ENCODE measurements at regions not wholly inside any gene's neighbourhood (a gene's known extent, or its start where the extent isn't known, plus 50 kb on each side); places are given as distances from the start of the nearest gene placed in this dataset.

- TF ChIP-seq CTCF (IDR thresholded peaks at IDR 0.05; ENCODE audit: borderline replicate concordance, extremely low read depth, low read length, poor library complexity, severe bottlenecking) (no peak), EZH2 (IDR thresholded peaks at IDR 0.05; ENCODE audit: borderline replicate concordance, low read depth, low read length, severe bottlenecking) (no peak)
- DNase-seq, result no peak
Measured at GRCh38 chr16:27722207-27722606, 172.3 kb downstream of the KATNIP start.

GRCh38 chr16:27722892-27723450 lies 173.0 kb downstream of the KATNIP start:
- Histone ChIP-seq H3K27ac (ENCODE audit: low read length) (no peak overlapping the region), H3K4me3 (ENCODE audit: low read depth in 1 of 2, low read length in 2 of 2) (no peak overlapping the region), H3K9ac (ENCODE audit: low read depth, low read length) (no peak overlapping the region), H3K27me3 (ENCODE audit: insufficient read depth, low read length, poor library complexity) (no peaks in the 10 kb centered on the region), H3K9me3 (ENCODE audit: insufficient read depth, low read length, severe bottlenecking) (no peaks in the 10 kb centered on the region), H4K20me1 (ENCODE audit: insufficient read depth, low read length) (no peaks in the 10 kb centered on the region), H3K79me2 (ENCODE audit: insufficient read depth, low read length) (no peaks in the 10 kb centered on the region), H3K36me3 (ENCODE audit: insufficient read depth, low read length) (no peaks in the 10 kb centered on the region), H2AFZ (ENCODE audit: low read depth, low read length) (no peak overlapping the region), H3K4me2 (ENCODE audit: insufficient read depth, low read length) (no peak overlapping the region), H3K4me1 (ENCODE audit: insufficient read depth, low read length) (no peaks in the 10 kb centered on the region)
- no peak for TF ChIP-seq CTCF (IDR thresholded peaks at IDR 0.05; ENCODE audit: borderline replicate concordance, extremely low read depth, low read length, poor library complexity, severe bottlenecking)
- no peak for DNase-seq
- ATAC-seq (ENCODE audit: insufficient read depth, low read depth), result no peak

More at GRCh38 chr16:27722207-27722606, 172.3 kb downstream of the KATNIP start:
- H3K27ac ChIP-seq (ENCODE audit: low read length), result no peak overlapping the region
- no peak overlapping the region for H2AFZ ChIP-seq (ENCODE audit: low read depth, low read length)
- H3K27me3 ChIP-seq (ENCODE audit: insufficient read depth, low read length, poor library complexity), result no peaks in the 10 kb centered on the region
- H3K9ac ChIP-seq (ENCODE audit: low read depth, low read length), result no peak overlapping the region
- H3K4me1 ChIP-seq (ENCODE audit: insufficient read depth, low read length), result no peaks in the 10 kb centered on the region
- no peak overlapping the region for H3K4me2 ChIP-seq (ENCODE audit: insufficient read depth, low read length)
- H3K4me3 ChIP-seq (ENCODE audit: low read depth in 1 of 2, low read length in 2 of 2), result no peak overlapping the region
- no peaks in the 10 kb centered on the region for H4K20me1 ChIP-seq (ENCODE audit: insufficient read depth, low read length)
- no peak for ATAC-seq (ENCODE audit: insufficient read depth, low read depth)
- no peaks in the 10 kb centered on the region for H3K36me3 ChIP-seq (ENCODE audit: insufficient read depth, low read length)
- no peaks in the 10 kb centered on the region for H3K79me2 ChIP-seq (ENCODE audit: insufficient read depth, low read length)
- no peaks in the 10 kb centered on the region for H3K9me3 ChIP-seq (ENCODE audit: insufficient read depth, low read length, severe bottlenecking)

- Histone ChIP-seq H3K27me3 (ENCODE audit: insufficient read depth, low read length, poor library complexity) (no peaks in the 10 kb centered on the region), H3K4me1 (ENCODE audit: insufficient read depth, low read length) (no peaks in the 10 kb centered on the region), H3K9me3 (ENCODE audit: insufficient read depth, low read length, severe bottlenecking) (no peaks in the 10 kb centered on the region), H3K36me3 (ENCODE audit: insufficient read depth, low read length) (no peaks in the 10 kb centered on the region), H2AFZ (ENCODE audit: low read depth, low read length) (no peak overlapping the region), H3K9ac (ENCODE audit: low read depth, low read length) (no peak overlapping the region), H3K79me2 (ENCODE audit: insufficient read depth, low read length) (no peaks in the 10 kb centered on the region), H3K4me3 (ENCODE audit: low read depth in 1 of 2, low read length in 2 of 2) (no peak overlapping the region), H4K20me1 (ENCODE audit: insufficient read depth, low read length) (no peaks in the 10 kb centered on the region), H3K4me2 (ENCODE audit: insufficient read depth, low read length) (no peak overlapping the region), H3K27ac (ENCODE audit: low read length) (no peak overlapping the region)
- DNase-seq (no peak), ATAC-seq (ENCODE audit: insufficient read depth, low read depth) (no peak)
- no peak for TF ChIP-seq CTCF (IDR thresholded peaks at IDR 0.05; ENCODE audit: borderline replicate concordance, extremely low read depth, low read length, poor library complexity, severe bottlenecking)
- TF ChIP-seq EZH2 (IDR thresholded peaks at IDR 0.05; ENCODE audit: borderline replicate concordance, low read depth, low read length, severe bottlenecking), result no peak
Measured at GRCh38 chr16:27723711-27724481, 174.0 kb downstream of the KATNIP start.
